ENCODE measurements at regions not wholly inside any gene's neighbourhood (a gene's known extent, or its start where the extent isn't known, plus 50 kb on each side); places are given as distances from the start of the nearest gene placed in this dataset.

DNA sequence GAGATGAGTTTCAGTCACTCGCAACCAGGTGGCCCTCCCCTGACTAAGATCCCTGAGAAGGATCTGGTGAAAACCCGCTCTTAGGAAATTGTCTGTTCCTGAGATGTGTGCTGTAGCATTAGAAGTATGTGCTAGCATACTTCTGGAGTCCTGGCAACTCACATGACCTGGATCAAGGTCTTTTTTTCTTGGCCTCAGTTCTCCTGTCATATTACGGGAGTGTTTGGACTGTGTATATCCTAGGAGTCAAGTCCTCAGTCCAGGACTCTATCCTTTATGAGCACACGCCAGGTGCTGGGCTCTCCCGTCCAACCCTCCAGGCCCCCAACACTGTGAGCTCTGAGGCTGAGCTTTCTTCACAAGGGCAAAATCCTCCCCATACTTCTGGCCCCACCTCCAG lies 156.4 kb downstream of the UQCRFS1 start:
- DNase-seq (ENCODE audit: low spot score) (no peak), ATAC-seq (no peak)
- H3K9me3 Mint-ChIP-seq: peaks cover 11% of the 10 kb centered on the region
- no peak overlapping the region for H3K4me3 Mint-ChIP-seq
- peaks cover 9% of the 10 kb centered on the region for H3K27me3 Mint-ChIP-seq (ENCODE audit: low read depth)
- peaks cover 13% of the 10 kb centered on the region for H3K4me1 Mint-ChIP-seq
- H3K36me3 Mint-ChIP-seq: no peaks in the 10 kb centered on the region
- ChIA-PET POLR2A (no interaction called here), CTCF (interaction anchor here (1.2 to 2.7 kb wide), 5 partner anchors 15 to 207 kb away, joined by 3 to 11 read pairs (median 3); no protein-coding TSS in a partner anchor)
- no peak overlapping the region for H3K27ac Mint-ChIP-seq
- TF ChIP-seq, protein P1, sequence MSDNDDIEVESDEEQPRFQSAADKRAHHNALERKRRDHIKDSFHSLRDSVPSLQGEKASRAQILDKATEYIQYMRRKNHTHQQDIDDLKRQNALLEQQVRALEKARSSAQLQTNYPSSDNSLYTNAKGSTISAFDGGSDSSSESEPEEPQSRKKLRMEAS (CRISPR knock-in tag; IDR thresholded peaks at IDR 0.05): no peak
- TF ChIP-seq ZNF263 (CRISPR knock-in tag; IDR thresholded peaks at IDR 0.05; ENCODE audit: low read depth) (no peak), NFATC4 (CRISPR knock-in tag; IDR thresholded peaks at IDR 0.05) (no peak), MXD4 (CRISPR knock-in tag; IDR thresholded peaks at IDR 0.05; ENCODE audit: borderline replicate concordance) (no peak), RORB (CRISPR knock-in tag; IDR thresholded peaks at IDR 0.05) (no peak), ATF1 (CRISPR knock-in tag; IDR thresholded peaks at IDR 0.05) (no peak), SMAD4 (CRISPR knock-in tag; IDR thresholded peaks at IDR 0.05) (no peak)
- TF ChIP-seq, protein P2, sequence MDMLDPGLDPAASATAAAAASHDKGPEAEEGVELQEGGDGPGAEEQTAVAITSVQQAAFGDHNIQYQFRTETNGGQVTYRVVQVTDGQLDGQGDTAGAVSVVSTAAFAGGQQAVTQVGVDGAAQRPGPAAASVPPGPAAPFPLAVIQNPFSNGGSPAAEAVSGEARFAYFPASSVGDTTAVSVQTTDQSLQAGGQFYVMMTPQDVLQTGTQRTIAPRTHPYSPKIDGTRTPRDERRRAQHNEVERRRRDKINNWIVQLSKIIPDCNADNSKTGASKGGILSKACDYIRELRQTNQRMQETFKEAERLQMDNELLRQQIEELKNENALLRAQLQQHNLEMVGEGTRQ (CRISPR knock-in tag; IDR thresholded peaks at IDR 0.05): no peak

DNA sequence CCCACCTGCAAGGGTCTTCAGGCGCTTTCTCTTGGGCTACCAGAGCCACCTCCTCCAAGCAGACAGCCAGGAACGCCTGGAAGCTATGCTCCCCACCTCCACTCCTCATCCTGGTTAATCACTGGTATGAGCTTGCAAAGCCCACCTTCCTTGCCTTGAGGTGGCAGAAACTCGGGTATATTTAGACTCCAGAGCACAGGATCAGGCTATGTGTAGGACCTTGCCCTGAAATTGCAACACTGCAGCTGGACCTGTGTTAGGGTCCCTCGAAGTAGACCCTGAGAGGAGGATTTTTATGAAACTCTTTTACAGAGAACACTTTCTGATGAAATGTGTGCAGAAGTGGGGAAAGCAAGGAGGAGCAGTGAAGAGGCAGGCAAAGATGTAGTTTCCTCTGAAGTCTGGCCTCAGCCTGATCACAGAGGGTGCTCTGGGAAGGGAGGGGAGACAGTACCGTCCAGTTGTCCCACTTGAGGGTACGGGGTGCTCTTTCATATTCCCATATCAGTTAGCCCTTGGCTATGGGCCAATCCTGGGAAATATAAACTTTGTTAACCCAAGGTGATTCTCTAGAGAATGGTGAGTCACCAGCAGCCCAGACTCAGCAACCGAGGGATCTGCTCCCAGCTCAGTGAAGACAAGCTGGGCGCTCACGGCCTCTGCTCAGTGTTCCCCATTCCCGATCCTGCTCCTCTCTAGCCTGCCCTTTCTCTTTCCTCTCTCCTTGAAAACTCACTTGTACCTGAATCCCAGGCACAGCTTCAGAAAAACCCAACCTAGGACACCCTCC lies 157.9 kb downstream of the UQCRFS1 start:
- ChIA-PET POLR2A (no interaction called here), CTCF (interaction anchor here (0.9 to 2.7 kb wide), 8 partner anchors 18 to 208 kb away, joined by 3 to 11 read pairs (median 3); no protein-coding TSS in a partner anchor)
- H3K36me3 Mint-ChIP-seq: no peaks in the 10 kb centered on the region
- no peak for TF ChIP-seq GABPB1 (CRISPR knock-in tag; IDR thresholded peaks at IDR 0.05)
- TF ChIP-seq, protein P3, sequence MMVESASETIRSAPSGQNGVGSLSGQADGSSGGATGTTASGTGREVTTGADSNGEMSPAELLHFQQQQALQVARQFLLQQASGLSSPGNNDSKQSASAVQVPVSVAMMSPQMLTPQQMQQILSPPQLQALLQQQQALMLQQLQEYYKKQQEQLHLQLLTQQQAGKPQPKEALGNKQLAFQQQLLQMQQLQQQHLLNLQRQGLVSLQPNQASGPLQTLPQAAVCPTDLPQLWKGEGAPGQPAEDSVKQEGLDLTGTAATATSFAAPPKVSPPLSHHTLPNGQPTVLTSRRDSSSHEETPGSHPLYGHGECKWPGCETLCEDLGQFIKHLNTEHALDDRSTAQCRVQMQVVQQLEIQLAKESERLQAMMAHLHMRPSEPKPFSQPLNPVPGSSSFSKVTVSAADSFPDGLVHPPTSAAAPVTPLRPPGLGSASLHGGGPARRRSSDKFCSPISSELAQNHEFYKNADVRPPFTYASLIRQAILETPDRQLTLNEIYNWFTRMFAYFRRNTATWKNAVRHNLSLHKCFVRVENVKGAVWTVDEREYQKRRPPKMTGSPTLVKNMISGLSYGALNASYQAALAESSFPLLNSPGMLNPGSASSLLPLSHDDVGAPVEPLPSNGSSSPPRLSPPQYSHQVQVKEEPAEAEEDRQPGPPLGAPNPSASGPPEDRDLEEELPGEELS (CRISPR knock-in tag; IDR thresholded peaks at IDR 0.05): no peak
- TF ChIP-seq ESRRA (CRISPR knock-in tag; IDR thresholded peaks at IDR 0.05; ENCODE audit: borderline replicate concordance): no peak
- H3K27me3 Mint-ChIP-seq (ENCODE audit: low read depth): peaks cover 9% of the 10 kb centered on the region
- no peak overlapping the region for H3K4me3 Mint-ChIP-seq
- ATAC-seq (no peak), DNase-seq (ENCODE audit: low spot score) (no peak)
- H3K4me1 Mint-ChIP-seq: peaks cover 13% of the 10 kb centered on the region
- H3K27ac Mint-ChIP-seq: no peak overlapping the region
- H3K9me3 Mint-ChIP-seq: peaks cover 11% of the 10 kb centered on the region

DNA sequence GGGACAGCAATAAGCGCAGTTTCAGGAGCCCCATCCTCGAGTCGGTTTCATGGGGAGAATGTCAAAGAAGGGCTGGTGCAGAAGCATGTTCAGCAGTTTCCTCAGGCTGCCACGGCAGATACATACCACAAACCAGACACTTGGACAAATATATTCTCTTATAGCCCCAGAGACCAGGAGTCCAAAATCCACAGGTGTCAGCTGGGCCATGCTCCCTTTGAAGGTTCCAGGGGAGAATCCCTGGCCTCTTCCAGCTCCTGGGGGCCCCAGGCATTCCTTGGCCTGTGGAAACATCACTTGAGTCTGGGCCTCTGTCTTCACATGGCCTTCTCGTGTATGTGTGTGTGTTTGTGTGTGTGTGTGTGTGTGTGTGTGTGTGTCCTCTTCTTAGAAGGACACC lies 164.1 kb downstream of the UQCRFS1 start:
- no peak overlapping the region for H3K4me3 Mint-ChIP-seq
- H3K4me1 Mint-ChIP-seq: peaks cover 48% of the 10 kb centered on the region
- ATAC-seq: no peak
- POLR2A ChIA-PET: no interaction called here
- H3K36me3 Mint-ChIP-seq: no peaks in the 10 kb centered on the region
- no peak for DNase-seq (ENCODE audit: low spot score)
- peaks cover 2% of the 10 kb centered on the region; the same call in 1 of the 2 replicates for H3K27me3 Mint-ChIP-seq (ENCODE audit: low read depth)
- CTCF ChIA-PET: interaction anchor here (0.7 to 0.9 kb wide), 2 partner anchors 47 to 215 kb away, joined by 3 read pairs; no protein-coding TSS in a partner anchor
- no peak overlapping the region for H3K27ac Mint-ChIP-seq
- TF ChIP-seq, protein P4, sequence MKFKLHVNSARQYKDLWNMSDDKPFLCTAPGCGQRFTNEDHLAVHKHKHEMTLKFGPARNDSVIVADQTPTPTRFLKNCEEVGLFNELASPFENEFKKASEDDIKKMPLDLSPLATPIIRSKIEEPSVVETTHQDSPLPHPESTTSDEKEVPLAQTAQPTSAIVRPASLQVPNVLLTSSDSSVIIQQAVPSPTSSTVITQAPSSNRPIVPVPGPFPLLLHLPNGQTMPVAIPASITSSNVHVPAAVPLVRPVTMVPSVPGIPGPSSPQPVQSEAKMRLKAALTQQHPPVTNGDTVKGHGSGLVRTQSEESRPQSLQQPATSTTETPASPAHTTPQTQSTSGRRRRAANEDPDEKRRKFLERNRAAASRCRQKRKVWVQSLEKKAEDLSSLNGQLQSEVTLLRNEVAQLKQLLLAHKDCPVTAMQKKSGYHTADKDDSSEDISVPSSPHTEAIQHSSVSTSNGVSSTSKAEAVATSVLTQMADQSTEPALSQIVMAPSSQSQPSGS (CRISPR knock-in tag; IDR thresholded peaks at IDR 0.05; ENCODE audit: borderline replicate concordance, low read depth): no peak
- TF ChIP-seq TEAD4 (CRISPR knock-in tag; IDR thresholded peaks at IDR 0.05): no peak
- peaks cover 11% of the 10 kb centered on the region for H3K9me3 Mint-ChIP-seq

DNA sequence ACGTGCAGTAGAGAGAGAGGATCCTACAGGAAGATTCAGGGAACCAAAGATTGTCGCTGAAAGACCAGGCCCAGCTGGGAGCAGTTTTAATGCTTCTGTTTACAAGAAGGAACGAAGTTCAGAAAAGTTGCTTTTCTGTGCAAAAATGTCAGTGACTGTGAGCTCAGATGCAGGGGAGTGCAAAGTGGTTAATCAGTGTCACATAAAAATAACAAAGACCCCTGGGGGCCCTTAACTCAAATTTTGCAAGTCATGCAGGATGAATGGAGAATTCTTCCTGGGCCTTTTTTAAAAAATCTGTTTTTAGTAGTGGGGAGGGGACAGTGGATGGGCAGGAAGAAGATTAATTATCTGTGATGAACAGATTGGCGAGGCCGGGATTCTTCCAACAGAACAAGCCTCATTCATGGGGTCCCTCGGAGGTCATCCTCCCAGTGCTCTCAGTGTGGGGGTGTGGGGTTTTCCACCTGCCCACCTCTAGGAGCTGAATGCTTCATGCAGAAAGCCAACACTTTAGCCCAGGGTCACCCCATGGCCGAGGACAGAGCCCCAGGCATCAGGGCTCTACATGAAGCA lies 167.2 kb downstream of the UQCRFS1 start:
- Mint-ChIP-seq H3K4me1 (peaks cover 46% of the 10 kb centered on the region), H3K4me3 (no peak overlapping the region), H3K27ac (peak overlapping the region; percentile 67; the same call in 1 of the 2 replicates), H3K27me3 (ENCODE audit: low read depth) (0 out of 2 replicates have a peak, but pooled peaks cover 2% of the 10 kb centered on the region), H3K9me3 (peaks cover 6% of the 10 kb centered on the region), H3K36me3 (no peaks in the 10 kb centered on the region)
- DNase-seq (ENCODE audit: low spot score) (no peak), ATAC-seq (no peak)
- POLR2A ChIA-PET: no interaction called here
- CTCF ChIA-PET: interaction anchor here (0.9 to 1.4 kb wide), 2 partner anchors 32 to 39 kb away, joined by 3 read pairs; no protein-coding TSS in a partner anchor
- TF ChIP-seq ZNF671 (CRISPR knock-in tag; IDR thresholded peaks at IDR 0.05) (no peak), NFYB (CRISPR knock-in tag; conservative IDR thresholded peaks at IDR 0.05; ENCODE audit: low read depth) (no peak), FOXJ3 (CRISPR knock-in tag; IDR thresholded peaks at IDR 0.05; ENCODE audit: borderline replicate concordance) (no peak), NFATC4 (CRISPR knock-in tag; IDR thresholded peaks at IDR 0.05) (no peak), FOXK1 (CRISPR knock-in tag; IDR thresholded peaks at IDR 0.05) (no peak), HMGA2 (CRISPR knock-in tag; IDR thresholded peaks at IDR 0.05) (no peak), ESRRA (CRISPR knock-in tag; IDR thresholded peaks at IDR 0.05; ENCODE audit: borderline replicate concordance) (no peak)
- TF ChIP-seq, protein P3 (CRISPR knock-in tag; IDR thresholded peaks at IDR 0.05): no peak

All from WTC11 (cell line).